NCI-H526 treated with DMSO at 0.1 percent for 48 hours (cell line): ENCODE measurements at regions not wholly inside any gene's neighbourhood (a gene's known extent, or its start where the extent isn't known, plus 50 kb on each side); places are given as distances from the start of the nearest gene placed in this dataset.

ENCODE experiments used
- DNase-seq: peaks from one replicate; lab custom pipeline; 2025; lab: John Stamatoyannopoulos, UW

DNA sequence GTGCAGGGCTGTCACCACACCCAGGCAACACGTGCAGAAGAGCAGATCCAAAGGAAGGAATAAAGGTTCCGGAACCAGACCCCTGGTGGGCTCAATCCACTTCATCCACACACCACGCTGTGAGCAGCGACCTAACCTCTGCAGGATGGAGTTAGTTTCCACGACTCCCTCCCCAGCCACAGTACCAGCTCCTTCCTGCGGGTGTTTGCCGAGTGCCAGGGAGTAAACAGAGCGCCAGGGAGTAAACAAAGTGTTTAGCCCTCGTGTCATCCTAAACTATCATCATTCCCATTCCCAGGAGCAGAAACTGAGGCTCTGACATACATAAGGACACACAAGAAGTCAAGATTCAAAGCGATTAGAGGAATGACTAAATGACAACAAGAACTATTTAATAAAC lies 261.3 kb downstream of the MN1 start:
- DNase-seq = no peak

DNA sequence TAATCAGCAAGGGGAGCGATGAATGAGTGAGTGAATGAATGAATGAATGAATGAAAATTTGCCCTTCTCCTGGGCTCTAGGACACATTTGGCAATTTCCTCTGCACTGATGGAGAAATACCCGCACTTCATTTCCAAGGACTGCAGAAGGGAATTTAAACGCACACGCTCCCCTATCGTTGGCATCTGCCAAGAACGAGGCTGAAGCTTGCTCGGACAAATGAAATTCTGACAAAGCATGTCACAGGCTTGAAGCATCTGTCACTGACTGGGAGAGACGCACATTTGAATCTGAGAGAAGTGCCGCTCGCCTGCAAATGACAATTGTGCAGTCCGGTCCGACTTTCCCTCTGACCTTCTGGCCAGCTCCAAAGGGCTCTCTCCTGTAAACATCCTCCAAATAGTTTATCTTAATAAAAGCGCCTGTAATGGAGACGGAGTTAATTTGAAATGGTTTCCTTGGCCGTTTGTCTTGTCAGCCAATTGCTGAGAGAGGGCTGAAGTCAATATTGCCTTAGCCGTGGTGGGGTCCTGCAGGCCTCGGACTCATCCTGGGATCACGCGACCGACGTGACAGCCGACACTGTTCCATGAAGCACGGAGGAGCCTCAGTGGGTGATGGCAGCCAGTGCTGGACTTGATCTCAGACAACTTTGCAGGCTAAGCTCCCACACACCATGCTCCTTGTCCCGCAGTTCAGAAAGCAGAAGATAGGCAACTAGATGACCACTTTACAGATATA lies 260.7 kb downstream of the MN1 start:
- no peak for DNase-seq

DNA sequence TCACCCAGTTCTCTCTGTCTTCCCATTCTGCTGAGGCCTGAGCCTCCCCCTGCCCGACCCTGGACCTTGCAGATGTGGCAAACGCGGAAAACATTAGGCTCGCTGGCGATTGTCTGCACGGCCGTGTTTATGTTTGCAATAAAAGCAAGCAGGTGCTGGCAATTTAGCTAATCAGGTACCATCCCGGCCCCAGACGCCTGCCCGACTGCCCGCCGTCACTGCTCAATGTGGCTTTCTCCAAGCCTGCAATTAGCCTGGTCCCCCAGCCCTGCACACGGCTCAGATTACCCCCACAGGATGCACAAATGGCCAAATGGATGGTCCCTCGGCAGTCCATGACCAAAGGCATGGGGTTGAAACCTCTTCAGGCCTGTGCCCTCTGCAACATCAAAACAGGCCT lies 259.7 kb downstream of the MN1 start:
- DNase-seq = no peak

DNA sequence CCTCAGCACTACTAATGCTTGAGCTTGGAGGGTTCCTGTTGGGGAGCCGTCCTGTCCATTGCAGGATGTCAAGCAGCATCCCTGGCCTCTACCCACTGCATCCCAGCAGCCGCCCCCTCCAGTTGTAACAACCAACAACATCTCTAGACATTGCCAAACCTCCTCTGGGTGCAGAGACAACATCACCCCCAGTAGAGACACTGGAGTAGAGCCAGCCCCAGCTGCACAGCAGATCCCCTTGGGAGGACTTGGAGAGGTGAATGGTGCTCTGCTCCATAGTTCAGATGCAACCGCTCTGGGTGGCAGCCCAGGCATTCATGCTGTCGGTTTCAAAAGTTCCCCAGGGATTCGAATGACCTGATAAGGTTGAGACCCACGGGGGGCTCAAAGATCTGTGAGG lies 259.0 kb downstream of the MN1 start:
- DNase-seq = no peak

DNA sequence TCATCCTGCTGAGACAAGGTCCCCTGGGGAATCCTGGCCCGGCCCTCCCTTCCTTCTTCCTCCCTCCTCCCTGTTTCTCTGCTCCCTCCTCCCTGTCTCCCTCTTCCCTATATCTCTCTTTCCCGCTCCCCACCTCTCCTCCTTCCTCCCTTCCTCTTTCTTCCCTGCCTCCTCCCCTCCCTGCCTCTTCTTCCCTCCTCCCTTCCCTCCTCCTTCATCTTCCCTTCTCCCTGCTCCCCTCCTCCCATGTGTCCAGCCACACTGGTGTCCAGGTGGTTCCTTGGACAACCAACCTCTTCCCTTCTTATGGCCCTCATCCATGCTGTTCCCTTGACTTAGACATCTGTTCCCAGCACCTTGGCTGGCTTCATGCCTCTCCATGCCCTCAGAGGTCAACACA lies 258.1 kb downstream of the MN1 start:
- DNase-seq = no peak

DNA sequence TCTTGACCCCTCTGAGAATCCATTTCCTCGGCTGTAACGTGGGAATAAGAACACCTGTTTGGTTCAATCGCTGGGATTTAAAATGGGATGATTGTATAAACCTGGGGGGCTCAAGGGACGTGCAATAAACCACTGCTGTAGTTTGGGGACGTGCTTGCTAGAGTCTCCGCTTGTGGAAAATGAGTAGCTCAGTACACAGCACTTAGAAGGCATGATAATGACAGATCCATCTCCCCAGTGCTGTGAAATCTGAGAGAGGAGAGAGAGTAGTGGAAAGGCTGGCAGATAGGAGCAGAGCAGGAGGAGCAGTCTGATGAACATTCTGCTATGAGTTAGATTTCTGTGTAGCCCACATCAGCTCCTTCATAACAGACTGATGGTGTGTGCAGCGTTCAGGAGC lies 256.5 kb downstream of the MN1 start:
- no peak for DNase-seq

DNA sequence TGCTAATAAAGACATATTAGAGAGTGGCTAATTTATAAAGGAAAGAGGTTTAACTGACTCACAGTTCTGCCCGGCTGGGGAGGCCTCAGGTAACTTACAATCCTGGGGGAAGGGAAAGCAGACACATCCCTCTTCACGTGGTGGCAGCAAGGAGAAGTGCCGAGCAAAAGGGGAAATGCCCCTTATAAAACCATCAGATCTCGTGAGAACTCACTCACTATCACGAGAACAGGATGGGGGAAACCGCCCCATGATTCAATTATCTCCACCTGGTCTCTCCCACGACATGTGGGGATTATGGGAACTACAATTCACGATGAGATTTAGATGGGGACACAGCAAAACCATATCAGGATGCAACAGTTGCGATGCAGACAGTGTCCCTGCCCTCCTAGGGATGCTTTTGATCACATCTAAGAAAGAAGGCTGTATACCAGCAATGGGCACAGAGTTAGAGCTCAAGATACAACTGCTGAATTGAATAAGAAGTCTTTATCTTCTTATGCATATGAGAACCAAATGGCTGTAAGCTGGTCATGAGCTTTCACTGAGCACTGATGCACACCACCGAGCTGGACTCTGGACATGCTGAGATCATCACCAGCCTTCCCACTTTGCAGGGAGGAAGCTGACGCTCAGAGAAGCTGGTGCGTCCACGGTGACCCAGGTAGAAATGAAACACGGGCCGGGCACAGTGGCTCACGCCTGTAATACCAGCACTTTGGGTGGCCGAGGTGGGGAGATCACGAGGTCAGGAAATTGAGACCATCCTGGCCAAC lies 255.2 kb downstream of the MN1 start:
- DNase-seq = no peak

DNA sequence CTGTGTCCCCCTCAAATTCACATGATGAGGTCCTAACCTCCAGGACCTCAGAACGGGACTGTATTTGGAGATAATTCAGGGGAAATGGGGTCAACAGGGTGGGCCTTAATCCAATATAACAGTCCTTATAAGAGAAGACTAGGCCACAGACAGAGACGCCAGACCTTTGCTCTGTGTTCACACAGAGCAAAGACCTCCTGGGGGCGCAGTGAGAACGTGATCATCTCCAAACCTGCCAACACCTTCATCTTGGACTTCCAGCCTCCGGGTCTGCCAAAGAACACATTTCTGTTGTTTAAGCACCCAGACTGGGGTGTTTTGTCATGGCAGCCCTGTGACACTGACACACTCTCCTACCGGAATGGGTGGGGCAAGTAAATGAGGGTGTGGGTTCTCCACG lies 250.2 kb downstream of the MN1 start:
- no peak for DNase-seq

DNA sequence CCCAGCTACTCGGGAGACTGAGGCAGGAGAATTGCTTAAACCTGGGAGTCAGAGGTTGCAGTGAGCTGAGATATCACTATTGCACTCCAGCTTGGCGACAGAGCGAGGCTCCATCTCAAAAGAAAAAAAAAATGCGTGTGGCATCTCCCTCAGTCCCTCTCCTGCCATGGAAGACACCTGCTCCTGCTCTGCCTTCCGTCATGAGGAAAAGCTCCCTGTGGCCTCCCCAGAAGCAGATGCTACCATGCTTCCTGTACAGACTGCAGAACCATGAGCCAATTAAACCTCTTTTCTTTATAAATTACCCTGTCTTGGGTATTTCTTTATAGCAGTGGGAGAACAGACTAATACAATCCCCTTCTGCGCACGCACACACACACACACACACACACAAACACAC lies 249.4 kb downstream of the MN1 start:
- no peak for DNase-seq

DNA sequence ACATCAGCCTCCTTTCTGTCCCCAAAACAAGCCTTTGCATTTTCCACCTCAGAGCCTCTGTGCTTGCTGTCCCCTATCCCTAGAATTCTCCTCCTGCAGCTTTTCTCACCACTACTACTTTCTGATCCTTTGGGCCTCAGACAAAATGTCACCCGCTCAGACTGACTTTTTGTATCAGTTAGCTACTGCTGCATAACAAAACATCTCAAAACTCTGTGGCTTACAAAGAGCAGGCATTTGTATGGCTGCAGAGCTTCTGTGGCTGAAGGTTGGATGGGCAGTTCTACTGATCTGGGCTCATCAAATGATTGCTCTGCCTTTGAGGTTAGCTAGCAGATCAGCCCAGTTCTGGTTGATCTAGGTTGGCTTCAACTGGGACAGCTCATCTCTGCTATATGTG lies 248.7 kb downstream of the MN1 start:
- DNase-seq = no peak

DNA sequence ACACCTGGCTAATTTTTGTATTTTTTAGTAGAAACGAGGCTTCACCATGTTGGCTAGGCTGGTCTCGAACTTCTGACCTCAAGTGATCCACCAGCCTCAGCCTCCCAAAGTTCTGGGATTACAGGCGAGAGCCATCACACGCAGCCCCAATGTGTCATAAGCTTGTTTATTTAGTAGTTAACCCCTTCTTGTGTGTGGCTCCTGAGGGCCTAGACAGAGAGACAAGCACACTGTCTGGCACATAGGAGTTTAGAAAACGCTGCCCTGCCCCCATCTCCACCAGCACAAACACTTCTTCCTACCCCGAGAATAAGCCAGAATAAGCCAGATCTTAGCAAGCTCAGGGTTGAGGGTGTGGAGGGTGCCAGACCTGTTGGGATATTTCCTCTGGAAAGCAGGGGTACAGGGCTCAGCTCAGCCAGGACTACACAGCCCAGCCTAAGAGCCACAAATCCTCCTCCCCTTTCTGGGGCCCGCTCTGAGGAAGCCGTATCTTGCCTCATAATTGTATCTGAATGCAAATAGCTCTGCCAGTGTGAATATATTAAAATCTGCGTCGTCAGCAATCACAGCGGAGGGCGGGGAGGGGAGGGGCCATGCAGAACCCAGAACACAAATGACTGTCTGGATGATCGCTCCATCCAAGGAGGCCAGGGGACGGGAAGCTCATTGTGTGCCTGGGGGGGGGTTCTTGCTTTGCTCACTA lies 247.3 kb downstream of the MN1 start:
- DNase-seq = peak; percentile 53

DNA sequence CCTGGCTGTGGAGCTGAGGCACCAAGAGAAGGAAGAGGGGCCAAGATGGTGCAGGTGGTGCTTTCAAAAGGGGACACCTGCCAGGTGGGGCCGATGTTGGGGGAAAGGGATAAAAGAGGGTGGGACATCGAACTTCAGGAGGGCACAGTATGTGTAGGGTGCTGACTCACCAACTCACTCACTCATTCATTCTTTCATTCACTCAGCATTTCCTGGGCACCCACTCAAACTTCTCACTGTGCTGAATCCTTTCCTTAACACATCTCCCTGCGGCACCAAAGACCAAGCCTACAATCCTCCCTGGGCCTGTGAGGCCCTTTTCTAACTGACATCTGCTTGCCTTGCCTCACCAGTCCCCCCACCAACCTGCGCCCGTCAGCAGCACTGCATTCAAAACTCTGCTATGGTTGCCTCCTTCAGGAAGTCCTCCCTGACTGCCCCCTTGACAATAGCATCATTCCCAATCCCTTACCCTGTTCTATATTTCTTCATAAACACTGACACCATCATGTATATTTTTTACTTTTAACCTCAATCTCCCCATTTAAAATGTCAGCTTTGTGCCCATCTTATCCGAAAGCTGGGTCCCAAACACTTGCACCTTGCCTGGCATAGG lies 246.6 kb downstream of the MN1 start:
- no peak for DNase-seq

DNA sequence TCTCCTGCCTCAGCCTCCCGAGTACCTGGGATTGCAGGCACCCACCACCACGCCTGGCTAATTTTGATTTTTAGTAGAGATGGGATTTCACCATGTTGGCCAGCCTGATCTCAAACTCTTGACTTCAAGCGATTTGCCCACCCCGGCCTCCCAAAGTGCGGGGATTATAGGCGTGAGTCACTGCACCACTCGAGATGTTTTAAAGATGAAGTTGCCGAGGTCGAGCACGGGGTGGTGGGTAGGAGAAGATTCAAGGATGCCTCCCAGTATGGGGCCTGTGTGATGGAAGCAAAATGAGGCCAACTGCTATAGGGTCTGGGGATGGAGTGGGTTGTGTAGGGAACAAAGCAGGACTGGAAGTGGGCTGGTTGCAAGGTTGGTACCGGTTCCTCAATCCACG lies 245.2 kb downstream of the MN1 start:
- no peak for DNase-seq

DNA sequence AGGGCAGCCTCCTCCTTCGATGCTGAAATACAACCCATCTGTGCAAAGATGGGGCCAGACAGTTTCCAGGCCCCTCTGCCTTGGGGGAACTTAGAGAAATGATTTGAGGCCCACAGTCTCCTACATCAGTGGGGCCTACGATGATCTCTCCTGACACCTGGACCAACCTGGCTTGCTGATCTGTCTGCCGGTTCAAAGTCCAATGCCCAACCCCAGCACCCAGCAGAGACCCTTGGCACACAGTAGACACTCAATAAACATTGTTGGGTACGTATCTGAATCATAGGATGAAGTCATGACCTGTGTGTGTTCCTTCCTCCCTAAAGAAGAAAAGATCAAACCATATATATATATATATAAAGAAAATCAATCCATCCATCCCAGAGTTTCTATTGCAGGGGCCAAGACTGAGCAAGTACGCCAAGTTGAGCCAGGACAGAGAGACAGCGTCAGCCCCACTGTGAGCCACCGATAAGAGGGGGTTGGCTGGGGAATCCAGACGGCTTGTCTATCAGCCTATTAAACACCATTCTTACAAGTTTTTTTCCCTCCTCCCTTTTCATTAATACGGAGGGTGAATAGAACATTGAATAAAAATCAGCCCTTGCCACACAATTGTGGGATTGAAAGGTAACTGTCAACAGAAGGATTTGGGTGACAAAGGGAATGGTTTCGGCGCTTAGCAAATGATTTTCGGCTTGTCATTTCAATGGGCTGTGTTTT lies 244.1 kb downstream of the MN1 start:
- no peak for DNase-seq

DNA sequence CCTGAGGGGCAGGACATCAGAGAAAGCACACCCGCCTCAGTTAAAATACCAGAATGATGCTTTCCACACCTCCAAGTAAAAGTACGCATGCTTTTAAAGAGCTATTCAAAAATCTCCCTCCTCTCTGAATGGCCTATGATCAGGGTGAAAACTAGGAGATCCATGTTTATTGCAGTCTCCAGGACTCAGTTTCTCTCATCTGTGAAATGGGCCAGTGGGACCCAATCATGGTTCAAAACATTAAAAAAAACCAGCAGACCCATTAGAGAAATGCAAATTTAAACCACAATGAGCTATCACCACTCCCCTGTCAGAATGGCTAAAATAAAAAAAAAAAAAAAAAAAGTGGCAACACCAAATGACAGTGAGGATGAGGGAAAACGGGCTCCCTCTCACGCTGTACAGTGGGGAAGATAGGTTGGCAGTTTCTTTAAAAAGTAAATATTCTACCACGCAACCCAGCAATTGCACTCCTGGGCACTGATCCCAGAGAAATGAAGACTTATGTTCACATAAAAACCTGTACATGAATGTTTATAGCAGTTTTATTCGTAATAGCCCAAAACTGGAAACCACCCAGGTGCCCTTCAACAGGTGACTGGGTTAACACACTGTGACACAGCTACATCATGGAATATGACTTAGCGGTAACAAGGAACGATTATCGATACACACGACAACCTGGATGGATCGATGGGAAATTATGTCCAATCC lies 242.7 kb downstream of the MN1 start:
- no peak for DNase-seq

DNA sequence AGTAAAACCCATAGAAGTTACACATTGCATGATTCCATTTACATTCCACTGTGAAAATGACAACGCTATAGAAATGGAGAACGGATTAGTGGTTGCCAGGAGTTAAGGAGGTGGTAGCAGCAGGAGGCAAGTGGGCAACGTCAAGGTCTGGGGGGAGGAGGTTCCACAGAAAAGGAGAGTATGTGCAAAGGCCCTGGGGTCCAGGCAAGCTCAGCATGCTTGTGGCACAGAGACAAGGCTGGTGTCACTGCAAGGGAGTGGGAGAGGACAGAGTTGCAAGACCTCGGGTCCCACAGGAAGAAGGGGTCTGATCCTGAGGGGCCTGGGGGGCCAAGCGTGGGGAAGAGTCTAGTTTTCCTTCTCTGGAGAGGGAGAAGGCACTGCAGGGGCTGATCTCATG lies 240.8 kb downstream of the MN1 start:
- DNase-seq = no peak

DNA sequence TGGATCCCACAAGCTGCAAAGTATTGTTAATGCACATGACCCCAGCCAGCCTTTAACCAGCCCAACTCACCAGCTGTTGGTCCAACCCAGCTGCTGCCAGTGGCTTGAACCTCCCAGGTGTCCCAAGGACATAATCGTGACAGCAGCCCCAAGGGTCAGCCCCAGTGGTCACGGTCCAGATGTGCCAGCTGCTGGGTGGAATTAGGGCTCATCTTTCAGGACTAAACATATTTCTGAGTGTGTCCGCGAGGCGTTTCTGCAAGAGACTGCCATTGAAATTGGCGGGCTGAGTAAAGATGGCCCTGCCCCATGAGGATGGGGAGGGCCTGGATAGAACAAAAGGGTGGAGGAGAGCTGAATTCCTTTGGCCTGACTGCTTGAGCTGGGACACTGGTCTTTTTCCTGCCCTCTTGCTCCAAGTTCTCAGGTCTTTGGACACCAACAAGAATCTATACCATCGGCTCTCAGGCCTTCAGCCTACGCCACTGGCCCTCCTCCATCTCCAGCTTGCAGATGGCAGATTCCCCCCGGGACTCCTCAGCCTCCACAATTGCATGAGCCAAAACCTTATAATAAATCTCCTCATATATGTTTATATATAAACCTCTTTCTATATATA lies 240.2 kb downstream of the MN1 start:
- DNase-seq = no peak

DNA sequence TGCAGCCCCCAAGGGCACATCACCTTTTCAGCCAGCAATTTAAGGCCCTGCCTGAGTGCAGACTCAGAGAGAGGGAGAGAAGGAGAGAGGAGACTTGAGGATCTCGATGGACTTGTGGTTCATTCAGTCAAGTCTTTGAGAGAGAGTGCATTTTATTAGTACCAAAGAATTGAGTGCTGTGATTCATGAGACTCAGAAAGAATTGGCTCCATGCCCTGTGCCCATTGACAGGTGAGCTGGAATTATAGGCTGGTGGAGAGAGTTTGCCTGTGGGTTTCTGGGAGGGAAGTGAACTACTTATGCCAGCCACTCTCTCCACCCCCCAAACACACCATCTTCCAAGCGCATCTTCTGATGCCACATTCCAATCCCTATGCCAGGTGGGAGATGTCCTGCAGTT lies 236.8 kb downstream of the MN1 start:
- no peak for DNase-seq

DNA sequence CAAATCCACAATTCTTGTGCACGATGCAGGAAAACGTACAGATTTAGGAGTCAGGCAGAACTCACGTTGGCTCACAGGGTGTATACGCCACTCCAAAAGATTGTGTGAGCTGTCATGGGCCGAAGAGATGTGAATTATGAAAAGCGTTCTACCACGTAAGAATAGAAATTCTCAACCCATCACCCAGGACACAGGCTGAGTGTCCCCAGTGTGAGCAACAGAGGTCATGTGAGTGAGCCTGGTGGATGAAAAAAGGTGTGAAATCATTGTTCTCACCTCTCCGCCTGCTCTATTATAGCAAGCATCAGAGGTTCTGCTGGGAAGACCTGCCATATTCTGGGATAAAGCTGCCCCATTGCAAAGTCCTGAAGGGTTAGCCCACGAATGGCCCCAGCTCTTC lies 235.0 kb downstream of the MN1 start:
- DNase-seq = no peak

DNA sequence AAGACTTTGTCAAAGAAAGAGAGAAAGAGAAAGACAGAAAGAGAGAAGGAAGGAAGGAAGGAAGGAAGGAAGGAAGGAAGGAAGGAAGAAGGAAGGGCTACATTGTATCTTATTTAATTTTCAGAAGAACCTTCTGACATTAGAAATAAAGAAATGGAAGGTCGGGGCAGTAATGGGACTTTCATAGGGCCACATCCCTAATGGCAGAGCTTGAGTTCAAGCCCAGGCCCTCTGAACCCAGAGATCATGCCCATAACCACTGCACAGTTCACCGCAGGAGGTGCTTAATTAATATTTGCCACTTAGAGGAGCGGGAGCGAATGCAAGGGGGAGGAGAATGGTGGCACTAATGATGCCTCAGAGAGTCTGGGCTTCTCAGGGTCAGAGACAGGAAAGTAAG lies 233.3 kb downstream of the MN1 start:
- no peak for DNase-seq
